Heart left ventricle (tissue), 16 donors: ENCODE measurements at regions not wholly inside any gene's neighbourhood (a gene's known extent, or its start where the extent isn't known, plus 50 kb on each side); places are given as distances from the start of the nearest gene placed in this dataset.

Experiments used
- ATAC-seq, 4 donors: fragments of 200-7000 bp; cut with Tn5 transposase; one replicate each; pipeline ENCODE4 v1.9.1; 2020 to 2022; ENCODE audit warnings: moderate library complexity in 4 of 4, mild to moderate bottlenecking in 3 of 4, moderate number of reproducible peaks in 1 of 4
- DNase-seq, 5 donors: peaks; one replicate each; pipeline ENCODE4 v3.0.0-alpha.2; 2020
- H3K27ac ChIP-seq, 12 donors: fragments of 200-600 bp; sonication (generic) in 4 of 12; one replicate each; pipeline versions ENCODE4 v1.5.0 to v1.8.0; 2016 to 2022; ENCODE audit warnings: mild to moderate bottlenecking in 2 of 12
- H3K27me3 ChIP-seq, 9 donors: fragments of 200-600 bp; sonication (generic) in 2 of 9; one replicate each; pipeline versions ENCODE4 v1.5.1 to v1.8.0; 2016 to 2022; ENCODE audit warnings: mild to moderate bottlenecking in 3 of 9
- H3K36me3 ChIP-seq, 9 donors: fragments of 200-600 bp; sonication (generic) in 2 of 9; one replicate each; pipeline versions ENCODE4 v1.5.0 to v1.8.0; 2018 to 2022; ENCODE audit warnings: mild to moderate bottlenecking in 2 of 9
- H3K4me1 ChIP-seq, 12 donors: fragments of 200-600 bp; sonication (generic) in 4 of 12; one replicate each; pipeline versions ENCODE4 v1.5.0 to v1.8.0; 2016 to 2022; ENCODE audit warnings: mild to moderate bottlenecking in 3 of 12
- H3K4me3 ChIP-seq, 12 donors: fragments of 200-600 bp; sonication (generic) in 4 of 12; one replicate each; pipeline versions ENCODE4 v1.5.0 to v1.8.0; 2017 to 2022; ENCODE audit warnings: mild to moderate bottlenecking in 9 of 12, moderate library complexity in 4 of 12
- H3K9me3 ChIP-seq, 12 donors: fragments of 200-600 bp; sonication (generic) in 4 of 12; one replicate each; pipeline versions ENCODE4 v1.5.0 to v1.8.0; 2016 to 2022; ENCODE audit warnings: mild to moderate bottlenecking in 1 of 12
- POLR2A ChIP-seq, 2 donors: fragments of 450-650 bp; IDR thresholded peaks; one replicate each; pipeline ENCODE4 v1.6.1; 2017; ENCODE audit warnings: antibody characterized with exemption in 2 of 2, mild to moderate bottlenecking in 2 of 2, moderate library complexity in 2 of 2
- WGBS, 4 donors: extraction: QIAGEN DNeasy Blood & Tissue Kit in 2 of 4; methylation state at CpG; one replicate each; pipeline versions ENCODE4 v1.1.5 to v1.1.7; 2013 to 2018; 5-methylcytosine and 5-hydroxymethylcytosine counted together
- intact Hi-C, 10 donors: fragments of 100-400 bp; cut with DNase I; formaldehyde crosslinking; loops; one replicate each; pipeline versions ENCODE4 v1.11.1 to v1.14.2; 2022
- TF ChIP-seq, protein P1 (sequence below), 12 donors: fragments of 200-600 bp; sonication (generic) in 4 of 12; IDR thresholded peaks; one replicate each; pipeline versions ENCODE4 v1.5.0 to v1.8.0; 2018 to 2022; ENCODE audit warnings: antibody characterized with exemption in 12 of 12, mild to moderate bottlenecking in 5 of 12
- donor health status: ischemic (EF 13 %, LVEDD 7.1; RV severe dilation, severe dysfunction).
- donor health status: healthy with polysubstance abuse.
- donor health status: DM: no; HTN: yes; CAD: no.
- donor health status: DM: no; HTN: no; CAD: no.
- donor health status: ischemic (EF 25% LVEDD 6.9; RV normal size, moderate dysfunction).
- donor health status: ischemic (EF 25% LVEDD 5.7; RV mildly dilated, moderate dysfunction).
- donor health status: healthy.
- donor health status: DM: yes; HTN: yes; CAD: no.
- donor health status: ischemic (EF 35%, LVEDD 5.7; RV mildly dilated, moderate dysfunction).
- donor health status: nonischemic (EF 11% LVEDD 7.7; RV severe dilation, severe dysfunction).
- donor health status: DM: yes; HTN: yes; CAD: no.
- donor health status: PGD.
- donor health status: ischemic (EF 29% LVEDD 5.4; RV normal size, mild dysfunction).
- donor health status: nonischemic (EF 23%, LVEDD 6.1; RV moderate dilation, normal function).

DNA sequence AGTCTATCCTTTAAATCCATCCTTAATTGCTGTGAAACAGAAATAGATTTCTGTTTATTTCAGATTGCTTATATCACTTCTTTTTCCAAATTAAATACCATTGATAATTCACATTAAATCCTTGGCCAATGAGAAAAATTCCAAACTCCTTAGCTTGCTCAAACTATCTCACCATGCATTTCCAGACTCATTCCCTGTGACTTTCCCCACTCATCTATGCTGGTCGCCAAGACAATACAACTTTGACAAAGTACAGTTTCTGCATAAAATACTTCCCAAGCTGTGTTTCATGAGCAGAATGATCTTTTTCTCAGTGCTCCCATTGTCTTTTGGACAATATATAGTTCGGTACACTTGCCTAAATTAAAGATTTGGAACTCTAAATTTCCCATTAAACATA lies 575.6 kb downstream of the CPS1 start:
- H3K4me1 ChIP-seq = no peaks in the 10 kb centered on the region

DNA sequence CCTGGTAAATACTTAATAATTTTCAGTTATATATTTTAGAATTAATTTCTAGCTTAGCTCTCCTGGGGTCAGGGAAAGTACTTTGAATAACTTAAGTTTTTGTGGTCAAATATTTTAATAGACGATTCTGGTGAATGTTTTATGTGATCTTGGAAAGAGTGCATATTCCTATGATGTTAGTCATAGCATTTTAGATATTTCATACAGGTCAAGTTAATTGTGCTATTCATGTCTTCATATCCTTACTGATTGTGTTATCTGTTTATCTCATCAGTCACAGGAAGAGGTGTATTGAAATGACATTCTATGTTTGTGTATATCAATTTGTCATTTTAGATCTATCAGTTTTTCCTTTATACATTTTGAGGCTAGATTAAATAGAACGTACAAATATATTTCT lies 576.2 kb downstream of the CPS1 start:
- WGBS, 4 donors = 66 to 79% (median 71%) methylated on average over 2 of the region's 2 CpGs
- H3K9me3 ChIP-seq = peaks cover 0 to 11% (median 0%) of the 10 kb centered on the region in 12 donors
- H3K4me3 ChIP-seq = no peak overlapping the region
- no peaks in the 10 kb centered on the region for H3K27me3 ChIP-seq
- H3K36me3 ChIP-seq = no peaks in the 10 kb centered on the region
- ATAC-seq (no peak), DNase-seq (no peak)
- TF ChIP-seq POLR2A (IDR thresholded peaks at IDR 0.05) = no peak
- TF ChIP-seq, protein P1, sequence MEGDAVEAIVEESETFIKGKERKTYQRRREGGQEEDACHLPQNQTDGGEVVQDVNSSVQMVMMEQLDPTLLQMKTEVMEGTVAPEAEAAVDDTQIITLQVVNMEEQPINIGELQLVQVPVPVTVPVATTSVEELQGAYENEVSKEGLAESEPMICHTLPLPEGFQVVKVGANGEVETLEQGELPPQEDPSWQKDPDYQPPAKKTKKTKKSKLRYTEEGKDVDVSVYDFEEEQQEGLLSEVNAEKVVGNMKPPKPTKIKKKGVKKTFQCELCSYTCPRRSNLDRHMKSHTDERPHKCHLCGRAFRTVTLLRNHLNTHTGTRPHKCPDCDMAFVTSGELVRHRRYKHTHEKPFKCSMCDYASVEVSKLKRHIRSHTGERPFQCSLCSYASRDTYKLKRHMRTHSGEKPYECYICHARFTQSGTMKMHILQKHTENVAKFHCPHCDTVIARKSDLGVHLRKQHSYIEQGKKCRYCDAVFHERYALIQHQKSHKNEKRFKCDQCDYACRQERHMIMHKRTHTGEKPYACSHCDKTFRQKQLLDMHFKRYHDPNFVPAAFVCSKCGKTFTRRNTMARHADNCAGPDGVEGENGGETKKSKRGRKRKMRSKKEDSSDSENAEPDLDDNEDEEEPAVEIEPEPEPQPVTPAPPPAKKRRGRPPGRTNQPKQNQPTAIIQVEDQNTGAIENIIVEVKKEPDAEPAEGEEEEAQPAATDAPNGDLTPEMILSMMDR (IDR thresholded peaks at IDR 0.05) = no peak
- H3K4me1 ChIP-seq = no peaks in the 10 kb centered on the region
- intact Hi-C loops = no loop called here
- H3K27ac ChIP-seq = no peak overlapping the region

More for the DNA sequence above, 575.6 kb downstream of the CPS1 start:
- Histone ChIP-seq H3K4me3 (no peak overlapping the region), H3K27me3 (no peaks in the 10 kb centered on the region), H3K27ac (no peak overlapping the region), H3K36me3 (no peaks in the 10 kb centered on the region), H3K9me3 (peaks cover 0 to 11% (median 0%) of the 10 kb centered on the region in 12 donors)
- DNase-seq (no peak), ATAC-seq (no peak)
- TF ChIP-seq, protein P1 (IDR thresholded peaks at IDR 0.05) = no peak
- no peak for TF ChIP-seq POLR2A (IDR thresholded peaks at IDR 0.05)
- WGBS, 4 donors = 65 to 70% (median 69%) methylated on average over 2 of the region's 2 CpGs
- intact Hi-C loops = no loop called here

DNA sequence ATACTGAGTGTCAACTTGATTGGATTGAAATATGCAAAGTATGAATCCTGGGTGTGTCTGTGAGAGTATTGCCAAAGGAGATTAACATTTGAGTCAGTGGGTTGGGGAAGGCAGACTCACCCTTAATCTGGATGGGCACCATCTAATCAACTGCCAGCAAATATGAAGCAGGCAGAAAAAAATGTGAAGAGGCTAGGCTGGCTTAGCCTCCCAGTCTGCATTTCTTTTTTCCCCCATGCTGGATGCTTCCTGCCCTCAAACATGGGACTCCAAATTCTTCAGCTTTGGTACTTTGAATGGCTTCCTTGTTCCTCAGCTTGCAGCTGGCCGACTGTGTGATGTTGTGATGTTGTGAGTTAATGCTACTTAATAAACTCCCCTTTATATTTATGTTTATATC lies 577.4 kb downstream of the CPS1 start:
- no peaks in the 10 kb centered on the region for H3K4me1 ChIP-seq
- no peak overlapping the region for H3K4me3 ChIP-seq
- intact Hi-C loops = no loop called here
- DNase-seq = no peak
- peaks cover 0 to 11% (median 0%) of the 10 kb centered on the region in 12 donors for H3K9me3 ChIP-seq
- H3K27ac ChIP-seq = no peak overlapping the region
- no peaks in the 10 kb centered on the region for H3K27me3 ChIP-seq
- H3K36me3 ChIP-seq = no peaks in the 10 kb centered on the region
- WGBS, 4 donors = 65 to 89% (median 69%) methylated on average over 1 of the region's 1 CpG
- no peak for TF ChIP-seq POLR2A (IDR thresholded peaks at IDR 0.05)
- no peak for ATAC-seq

DNA sequence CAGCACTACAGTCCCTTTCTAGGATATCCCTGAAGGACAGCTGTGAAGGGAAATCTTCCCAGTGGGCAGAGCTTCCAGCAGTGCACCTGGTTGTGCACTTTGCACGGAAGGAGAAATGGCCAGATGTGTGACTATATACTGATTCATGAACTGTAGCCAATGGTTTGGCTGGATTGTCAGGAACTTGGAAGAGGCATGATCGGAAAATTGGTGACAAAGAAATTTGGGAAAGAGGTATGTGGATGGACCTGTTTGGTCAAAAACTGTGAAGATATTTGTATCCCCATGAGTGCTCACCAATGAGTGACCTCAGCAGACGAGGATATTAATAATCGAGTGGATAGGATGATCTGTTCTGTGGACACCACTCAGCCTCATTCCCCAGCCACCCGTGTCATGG lies 582.2 kb downstream of the CPS1 start:
- WGBS, 4 donors = 76 to 89% (median 85%) methylated on average over 5 of the region's 5 CpGs
- intact Hi-C loops = no loop called here
- DNase-seq = no peak
- Histone ChIP-seq H3K4me1 (no peaks in the 10 kb centered on the region), H3K27ac (no peak overlapping the region), H3K27me3 (no peaks in the 10 kb centered on the region), H3K4me3 (no peak overlapping the region), H3K36me3 (no peaks in the 10 kb centered on the region), H3K9me3 (peaks cover 0 to 11% (median 0%) of the 10 kb centered on the region in 12 donors)
- no peak for TF ChIP-seq POLR2A (IDR thresholded peaks at IDR 0.05)
- TF ChIP-seq, protein P1 (IDR thresholded peaks at IDR 0.05) = no peak
- ATAC-seq = no peak

DNA sequence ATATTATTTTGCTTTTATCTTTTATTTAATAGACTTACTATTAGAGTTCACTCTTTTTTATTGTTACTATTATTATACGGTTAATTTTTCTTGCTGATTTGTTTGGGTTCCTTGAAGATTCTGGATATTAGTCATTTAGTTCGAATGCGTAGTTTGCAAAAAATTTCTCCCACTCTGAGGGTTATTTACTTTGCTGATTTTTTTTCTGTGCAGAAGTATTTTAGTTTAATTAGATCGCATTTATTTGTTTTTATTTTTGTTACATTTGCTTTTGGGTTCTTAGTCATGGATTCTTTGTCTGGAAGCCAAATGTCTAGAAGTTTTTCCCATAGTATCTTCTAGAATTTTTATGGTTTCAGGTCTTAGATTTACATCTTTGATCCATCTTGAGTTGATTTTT lies 585.2 kb downstream of the CPS1 start:
- peaks cover 0 to 2% (median 0%) of the 10 kb centered on the region in 12 donors for H3K9me3 ChIP-seq
- ATAC-seq = no peak
- H3K4me1 ChIP-seq = no peaks in the 10 kb centered on the region
- H3K4me3 ChIP-seq = no peak overlapping the region
- H3K27me3 ChIP-seq = no peaks in the 10 kb centered on the region
- no peaks in the 10 kb centered on the region for H3K36me3 ChIP-seq
- no peak for TF ChIP-seq POLR2A (IDR thresholded peaks at IDR 0.05)
- TF ChIP-seq, protein P1 (IDR thresholded peaks at IDR 0.05) = no peak
- DNase-seq = no peak
- H3K27ac ChIP-seq = no peak overlapping the region
- intact Hi-C loops = no loop called here
- WGBS, 4 donors = 74 to 91% (median 83%) methylated on average over 4 of the region's 4 CpGs
